Adrenal gland (tissue), 9 donors: ENCODE measurements at regions not wholly inside any gene's neighbourhood (a gene's known extent, or its start where the extent isn't known, plus 50 kb on each side); places are given as distances from the start of the nearest gene placed in this dataset.

ENCODE experiments used
- DNase-seq, 7 donors: peaks; one replicate each; pipeline ENCODE4 v3.0.0-alpha.2; 2019 to 2020
- H3K27ac ChIP-seq, 5 donors: fragments of 200-600 bp; sonication (generic) in 4 of 5; 1 replicate in 3 of 5; 2 replicates in 2 of 5; pipeline versions ENCODE4 v1.5.1 to v1.8.0; 2016 to 2020; ENCODE audit warnings: mild to moderate bottlenecking in 1 of 5
- H3K27me3 ChIP-seq: fragments of 200-600 bp; 2 replicates; pipeline ENCODE4 v1.8.0; 2021
- H3K36me3 ChIP-seq, 2 donors: fragments of 200-600 bp; replicated peaks in 1 of 2; 1 replicate in 1 of 2; 2 replicates in 1 of 2; pipeline versions ENCODE4 v1.5.1 to v1.8.0; 2018 to 2022
- H3K4me1 ChIP-seq, 2 donors: fragments of 200-600 bp; replicated peaks in 1 of 2; 1 replicate in 1 of 2; 2 replicates in 1 of 2; pipeline versions ENCODE4 v1.5.1 to v1.8.0; 2018 to 2021
- H3K4me3 ChIP-seq, 4 donors: fragments of 200-600 bp; sonication (generic) in 3 of 4; one replicate each; pipeline ENCODE4 v1.5.1; 2016 to 2018
- H3K9me3 ChIP-seq, 3 donors: fragments of 200-600 bp; sonication (generic) in 1 of 3; replicated peaks in 1 of 3; 1 replicate in 2 of 3; 2 replicates in 1 of 3; pipeline versions ENCODE4 v1.5.1 to v1.8.0; 2016 to 2021
- CTCF ChIP-seq, 6 experiments: fragments of 450-650 bp in 4 of 6; fragments of 200-600 bp in 2 of 6; sonication (generic) in 1 of 6; IDR thresholded peaks; 1 replicate in 5 of 6; 2 replicates in 1 of 6; pipeline versions ENCODE4 v1.5.1 to v1.8.0; 2016 to 2021; ENCODE audit warnings: antibody characterized with exemption in 6 of 6, mild to moderate bottlenecking in 2 of 6, moderate library complexity in 1 of 6
- POLR2A ChIP-seq, 2 donors: fragments of 450-650 bp; IDR thresholded peaks; one replicate each; pipeline ENCODE4 v1.6.1; 2017; ENCODE audit warnings: antibody characterized with exemption in 2 of 2, mild to moderate bottlenecking in 2 of 2, moderate library complexity in 1 of 2
- WGBS, 4 donors: extraction: QIAGEN DNeasy Blood & Tissue Kit in 2 of 4; methylation state at CpG; one replicate each; pipeline versions ENCODE4 v1.1.5 to v1.1.7; 2013 to 2017; 5-methylcytosine and 5-hydroxymethylcytosine counted together
- intact Hi-C, 2 donors: fragments of 100-400 bp; cut with DNase I; formaldehyde crosslinking; loops; one replicate each; pipeline versions ENCODE4 v1.14.1 to v1.15.0; 2022 to 2023
- donor health status: healthy with polysubstance abuse.
- donor health status: Bipolar disorder and iron deficiency.
- donor health status: DM: yes; HTN: yes; CAD: no.
- donor health status: DM: no; HTN: no; CAD: no.
- donor health status: DM: no; HTN: no; CAD: no.

DNA sequence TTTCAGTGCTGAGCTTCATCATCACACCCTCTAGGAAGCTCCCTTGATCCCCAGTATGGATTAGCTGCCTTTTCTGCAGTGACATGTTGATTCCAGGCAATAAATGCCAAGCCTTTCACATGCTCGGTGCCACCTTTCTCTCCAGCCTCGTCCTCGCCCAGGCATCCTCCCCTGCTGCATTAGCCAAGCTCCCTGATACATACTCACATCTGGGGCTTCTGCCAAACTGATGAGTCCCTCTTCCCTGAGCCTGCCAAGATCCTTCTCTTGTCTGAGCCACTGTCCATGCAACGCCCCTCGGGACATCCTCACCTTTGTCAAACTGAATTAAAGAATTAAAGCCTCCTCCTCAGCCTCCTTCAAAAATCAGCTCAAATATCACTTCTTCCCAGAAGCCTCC, 538.5 kb upstream of the CDH11 start:
- DNase-seq, result peak in 5 of 7 donors; percentile 28 to 71 (median 34)
- 40 to 63% (median 51%) methylated on average over 5 of the region's 5 CpGs for WGBS, 4 donors
- TF ChIP-seq POLR2A (IDR thresholded peaks at IDR 0.05), result no peak
- TF ChIP-seq CTCF (IDR thresholded peaks at IDR 0.05), result no peak
- no peak overlapping the region for H3K27ac ChIP-seq
- H3K4me1 ChIP-seq, result no peaks in the 10 kb centered on the region
- intact Hi-C loops, result no loop called here
- H3K9me3 ChIP-seq, result no peaks in the 10 kb centered on the region
- H3K27me3 ChIP-seq, result no peaks in the 10 kb centered on the region
- no peak overlapping the region for H3K4me3 ChIP-seq
- H3K36me3 ChIP-seq, result no peaks in the 10 kb centered on the region

DNA sequence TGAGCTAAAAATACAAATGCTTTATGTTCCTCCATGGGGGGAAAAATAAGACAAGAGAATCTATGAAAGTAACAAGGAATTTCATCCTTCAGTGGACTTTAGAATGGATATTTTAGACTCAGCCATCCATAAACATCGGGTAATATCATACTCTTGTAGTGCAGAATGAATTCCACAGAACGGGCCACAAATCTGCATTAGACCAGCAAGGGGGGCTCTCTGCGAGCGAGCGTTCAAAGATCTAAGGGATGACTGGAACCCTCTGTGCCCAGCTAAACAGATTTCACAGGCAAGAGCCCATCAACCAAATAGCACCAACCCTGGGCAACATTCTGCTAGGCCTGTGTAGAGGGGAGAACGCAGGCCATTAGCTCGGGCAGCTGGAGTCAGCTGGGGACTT, 537.9 kb upstream of the CDH11 start:
- TF ChIP-seq POLR2A (IDR thresholded peaks at IDR 0.05), result no peak
- TF ChIP-seq CTCF (IDR thresholded peaks at IDR 0.05), result no peak

GRCh38 chr16:65658787-65659220, 536.9 kb upstream of the CDH11 start:
- no peaks in the 10 kb centered on the region for H3K4me1 ChIP-seq
- no peak for DNase-seq
- H3K9me3 ChIP-seq, result no peaks in the 10 kb centered on the region
- H3K27ac ChIP-seq, result no peak overlapping the region
- intact Hi-C loops, result no loop called here
- TF ChIP-seq CTCF (IDR thresholded peaks at IDR 0.05), result no peak
- no peak for TF ChIP-seq POLR2A (IDR thresholded peaks at IDR 0.05)
- H3K4me3 ChIP-seq, result no peak overlapping the region
- no peaks in the 10 kb centered on the region for H3K36me3 ChIP-seq
- no peaks in the 10 kb centered on the region for H3K27me3 ChIP-seq
- WGBS, 4 donors, result 81 to 90% (median 87%) methylated on average over 2 of the region's 2 CpGs

More for the DNA sequence above, 537.9 kb upstream of the CDH11 start:
- H3K4me1 ChIP-seq, result no peaks in the 10 kb centered on the region
- no peaks in the 10 kb centered on the region for H3K36me3 ChIP-seq
- DNase-seq, result no peak
- H3K4me3 ChIP-seq, result no peak overlapping the region
- 93 to 95% (median 94%) methylated on average over 6 to 7 of the region's 7 CpGs for WGBS, 4 donors
- H3K27ac ChIP-seq, result no peak overlapping the region
- no peaks in the 10 kb centered on the region for H3K9me3 ChIP-seq
- intact Hi-C loops, result no loop called here
- no peaks in the 10 kb centered on the region for H3K27me3 ChIP-seq

GRCh38 chr16:65658349-65658748, 536.5 kb upstream of the CDH11 start:
- H3K9me3 ChIP-seq, result no peaks in the 10 kb centered on the region
- no peaks in the 10 kb centered on the region for H3K27me3 ChIP-seq
- intact Hi-C loops, result no loop called here
- TF ChIP-seq CTCF (IDR thresholded peaks at IDR 0.05), result no peak
- no peak for TF ChIP-seq POLR2A (IDR thresholded peaks at IDR 0.05)
- WGBS, 4 donors, result 33 to 56% (median 53%) methylated on average over 3 to 4 of the region's 4 CpGs
- no peaks in the 10 kb centered on the region for H3K4me1 ChIP-seq
- no peak overlapping the region for H3K27ac ChIP-seq
- H3K4me3 ChIP-seq, result no peak overlapping the region
- no peaks in the 10 kb centered on the region for H3K36me3 ChIP-seq
- DNase-seq, result peak in 3 of 7 donors; percentile 24 to 58 (median 28)
